H1 (cell line): ENCODE measurements at regions not wholly inside any gene's neighbourhood (a gene's known extent, or its start where the extent isn't known, plus 50 kb on each side); places are given as distances from the start of the nearest gene placed in this dataset.

Experiments
- CTCF ChIA-PET: fragments of 300-600 bp; sonication (Branson Sonifier 250); formaldehyde crosslinking; loops from one replicate; lab custom pipeline; 2021; ENCODE audit not compliant: partially characterized antibody; lab: Charles Lee
- POLR2A ChIA-PET: fragments of 300-600 bp; sonication (Branson Sonifier 250); formaldehyde crosslinking; loops from one replicate; lab custom pipeline; 2021; ENCODE audit warnings: inconsistent platforms; ENCODE audit not compliant: partially characterized antibody; lab: Charles Lee
- DNase-seq, 2 experiments: peaks; one replicate each; pipeline versions ENCODE4 v3.0.0 to v3.0.0-alpha.2; 2010 to 2022; ENCODE audit warnings: low spot score in 2 of 2, low read depth in 1 of 2, mixed read lengths in 1 of 2
- FAIRE-seq: peaks from 2 replicates; lab custom pipeline; 2011; peaks lifted over from hg19 to GRCh38; lab: Jason Lieb, UNC
- H2AFZ ChIP-seq: 2 replicates; pipeline ENCODE4 v1.8.1; 2012; ENCODE audit warnings: low read length, inconsistent platforms
- H2AK5ac ChIP-seq: 2 replicates; pipeline ENCODE4 v1.6.1; 2013; ENCODE audit warnings: low read depth, low read length
- H2BK120ac ChIP-seq: replicated peaks from 2 replicates; pipeline ENCODE3; 2013; ENCODE audit warnings: low read depth, low read length, inconsistent platforms
- H2BK12ac ChIP-seq: 2 replicates; pipeline ENCODE4 v1.6.1; 2013; ENCODE audit warnings: low read depth, low read length
- H2BK15ac ChIP-seq: 2 replicates; pipeline ENCODE4 v1.6.1; 2013; ENCODE audit warnings: low read length
- H2BK20ac ChIP-seq: 2 replicates; pipeline ENCODE4 v1.6.1; 2013; ENCODE audit warnings: low read length
- H2BK5ac ChIP-seq: 2 replicates; pipeline ENCODE4 v1.6.1; 2013; ENCODE audit warnings: low read depth, low read length
- H3K14ac ChIP-seq: 2 replicates; pipeline ENCODE4 v1.6.1; 2013; ENCODE audit warnings: inconsistent platforms; ENCODE audit not compliant: insufficient read length
- H3K18ac ChIP-seq: 2 replicates; pipeline ENCODE4 v1.6.1; 2013; ENCODE audit warnings: low read length; ENCODE audit errors: extremely low read depth
- H3K23ac ChIP-seq: 2 replicates; pipeline ENCODE4 v1.6.1; 2013; ENCODE audit warnings: inconsistent platforms; ENCODE audit not compliant: insufficient read length
- H3K23me2 ChIP-seq: 2 replicates; pipeline ENCODE4 v1.6.1; 2013; ENCODE audit warnings: low read depth, low read length
- H3K27ac ChIP-seq: 2 replicates; pipeline ENCODE4 v1.6.1; 2011; ENCODE audit warnings: low read depth, low read length, inconsistent platforms
- H3K27me3 ChIP-seq, 4 experiments: replicated peaks in 1 of 4; 1 replicate in 1 of 4; 2 replicates in 3 of 4; pipeline versions ENCODE4 v1.6.1 to v1.8.1; 2011 to 2013; ENCODE audit warnings: low read length in 3 of 4, mild to moderate bottlenecking in 3 of 4, inconsistent platforms in 2 of 4, mixed read lengths in 2 of 4, moderate library complexity in 1 of 4; ENCODE audit not compliant: control insufficient read depth in 3 of 4, insufficient read depth in 3 of 4; ENCODE audit errors: extremely low read depth in 1 of 4
- H3K36me3 ChIP-seq, 4 experiments: 2 replicates each; pipeline versions ENCODE4 v1.6.1 to v1.8.1; 2011 to 2013; ENCODE audit warnings: mild to moderate bottlenecking in 4 of 4, low read length in 3 of 4, moderate library complexity in 2 of 4, control low read depth in 1 of 4, inconsistent platforms in 1 of 4; ENCODE audit not compliant: insufficient read depth in 4 of 4, control insufficient read depth in 2 of 4
- H3K4ac ChIP-seq: replicated peaks from 2 replicates; pipeline ENCODE3; 2013; ENCODE audit warnings: low read length, low read depth, mixed read lengths, inconsistent platforms; ENCODE audit not compliant: insufficient read length
- H3K4me1 ChIP-seq, 4 experiments: replicated peaks in 1 of 4; 1 replicate in 1 of 4; 2 replicates in 3 of 4; pipeline versions ENCODE4 v1.6.1 to v1.8.1; 2011 to 2013; ENCODE audit warnings: low read length in 3 of 4, inconsistent platforms in 2 of 4, mixed read lengths in 1 of 4; ENCODE audit not compliant: insufficient read depth in 4 of 4, control insufficient read depth in 3 of 4
- H3K4me2 ChIP-seq, 2 experiments: 2 replicates each; pipeline versions ENCODE4 v1.6.1 to v1.8.1; 2011 to 2013; ENCODE audit warnings: low read depth in 2 of 2, low read length in 2 of 2, control low read depth in 1 of 2, inconsistent platforms in 1 of 2, mild to moderate bottlenecking in 1 of 2; ENCODE audit not compliant: insufficient read depth in 1 of 2
- H3K4me3 ChIP-seq, 4 experiments: fragments of 200-600, 300-600 bp in 1 of 4; sonication (generic), shearing (Covaris generic), sonication (Bioruptor Twin) in 1 of 4; 2 replicates each; pipeline versions ENCODE4 v1.5.1 to v1.8.1; 2011 to 2016; ENCODE audit warnings: low read length in 4 of 4, low read depth in 3 of 4, control low read depth in 2 of 4, inconsistent platforms in 2 of 4, mild to moderate bottlenecking in 2 of 4, mixed read lengths in 1 of 4, moderate library complexity in 1 of 4; ENCODE audit not compliant: insufficient read depth in 2 of 4; ENCODE audit errors: extremely low read depth in 1 of 4
- H3K56ac ChIP-seq: replicated peaks from 2 replicates; pipeline ENCODE3; 2013; ENCODE audit warnings: low read depth, mild to moderate bottlenecking, mixed read lengths, low read length, inconsistent platforms; ENCODE audit not compliant: insufficient read length
- H3K79me1 ChIP-seq: 2 replicates; pipeline ENCODE4 v1.6.1; 2013; ENCODE audit warnings: low read depth, low read length, control low read depth
- H3K79me2 ChIP-seq, 2 experiments: 2 replicates each; pipeline versions ENCODE4 v1.6.1 to v1.8.1; 2012 to 2013; ENCODE audit warnings: low read length in 2 of 2, mild to moderate bottlenecking in 2 of 2, inconsistent platforms in 1 of 2; ENCODE audit not compliant: insufficient read depth in 2 of 2, control insufficient read depth in 1 of 2
- H3K9ac ChIP-seq, 4 experiments: replicated peaks in 1 of 4; 1 replicate in 1 of 4; 2 replicates in 3 of 4; pipeline versions ENCODE4 v1.6.1 to v1.8.1; 2011 to 2013; ENCODE audit warnings: low read depth in 3 of 4, low read length in 3 of 4, control low read depth in 2 of 4, mild to moderate bottlenecking in 2 of 4, moderate library complexity in 2 of 4, inconsistent platforms in 1 of 4; ENCODE audit errors: extremely low read depth in 1 of 4
- H3K9me3 ChIP-seq, 2 experiments: 2 replicates each; pipeline versions ENCODE4 v1.6.1 to v1.8.1; 2012 to 2013; ENCODE audit warnings: mild to moderate bottlenecking in 2 of 2, moderate library complexity in 2 of 2, control low read depth in 1 of 2, inconsistent platforms in 1 of 2, low read depth in 1 of 2, low read length in 1 of 2, mixed read lengths in 1 of 2; ENCODE audit not compliant: insufficient read depth in 2 of 2
- H4K20me1 ChIP-seq, 2 experiments: replicated peaks in 1 of 2; 2 replicates each; pipeline versions ENCODE3 to v1.8.1; 2011 to 2013; ENCODE audit warnings: inconsistent platforms in 2 of 2, low read length in 2 of 2, mild to moderate bottlenecking in 1 of 2; ENCODE audit not compliant: insufficient read depth in 2 of 2, control insufficient read depth in 1 of 2
- H4K5ac ChIP-seq: 2 replicates; pipeline ENCODE4 v1.6.1; 2013; ENCODE audit warnings: low read length, low read depth, mixed read lengths, inconsistent platforms; ENCODE audit not compliant: insufficient read length
- H4K8ac ChIP-seq: 2 replicates; pipeline ENCODE4 v1.8.0; 2013; ENCODE audit warnings: mild to moderate bottlenecking, moderate library complexity, low read length, inconsistent platforms; ENCODE audit not compliant: insufficient read depth; ENCODE audit errors: extremely low read depth
- H4K91ac ChIP-seq: replicated peaks from 2 replicates; pipeline ENCODE3; 2013; ENCODE audit warnings: low read length, mixed read lengths, inconsistent platforms; ENCODE audit not compliant: insufficient read length
- ATF3 ChIP-seq: IDR thresholded peaks from 2 replicates; pipeline ENCODE4 v1.6.1; 2011; ENCODE audit warnings: low read depth, mild to moderate bottlenecking, low read length; ENCODE audit not compliant: insufficient read depth
- CBX5 ChIP-seq: fragments of 300-800, 300-1000 bp; sonication (generic); IDR thresholded peaks from 2 replicates; pipeline ENCODE4 v1.7.1; 2016; ENCODE audit warnings: antibody characterized with exemption, low read length, low read depth
- CEBPB ChIP-seq: IDR thresholded peaks from 2 replicates; pipeline ENCODE4 v1.6.1; 2012; ENCODE audit warnings: low read depth, low read length
- CHD1 ChIP-seq: IDR thresholded peaks from 2 replicates; pipeline ENCODE4 v1.6.1; 2012; ENCODE audit warnings: low read depth, low read length, improper control_type of control experiment
- JUND ChIP-seq: IDR thresholded peaks from 2 replicates; pipeline ENCODE4 v1.6.1; 2011; ENCODE audit warnings: mild to moderate bottlenecking, improper control_type of control experiment, low read length
- MAFK ChIP-seq: IDR thresholded peaks from 2 replicates; pipeline ENCODE4 v1.6.1; 2012; ENCODE audit warnings: low read depth, mild to moderate bottlenecking, improper control_type of control experiment, low read length
- NRF1 ChIP-seq: IDR thresholded peaks from 2 replicates; pipeline ENCODE4 v1.6.1; 2011; ENCODE audit warnings: mild to moderate bottlenecking, low read depth, low read length, improper control_type of control experiment
- POLR2A ChIP-seq, 2 experiments: IDR thresholded peaks; 1 replicate in 1 of 2; 2 replicates in 1 of 2; pipeline ENCODE4 v1.6.1; 2011; ENCODE audit warnings: low read depth in 2 of 2, low read length in 2 of 2, mild to moderate bottlenecking in 2 of 2; ENCODE audit errors: control extremely low read depth in 1 of 2
- POU5F1 ChIP-seq: IDR thresholded peaks from 2 replicates; pipeline ENCODE4 v1.6.1; 2011; ENCODE audit warnings: low read depth, mild to moderate bottlenecking, low read length, moderate library complexity
- RFX5 ChIP-seq: IDR thresholded peaks from 2 replicates; pipeline ENCODE4 v1.6.1; 2011; ENCODE audit warnings: low read depth, low read length, improper control_type of control experiment, borderline replicate concordance
- SAP30 ChIP-seq: fragments of 300-600 bp; sonication (generic); IDR thresholded peaks from 2 replicates; pipeline ENCODE4 v1.7.1; 2012; ENCODE audit warnings: low read length, moderate library complexity, mild to moderate bottlenecking, inconsistent platforms; ENCODE audit not compliant: insufficient read depth, insufficient replicate concordance
- SP1 ChIP-seq: IDR thresholded peaks from 2 replicates; pipeline ENCODE4 v1.6.1; 2011; ENCODE audit warnings: low read depth, low read length
- SP2 ChIP-seq: IDR thresholded peaks from 2 replicates; pipeline ENCODE4 v1.6.1; 2012; ENCODE audit warnings: mild to moderate bottlenecking, low read length, inconsistent platforms
- TBP ChIP-seq: IDR thresholded peaks from 2 replicates; pipeline ENCODE4 v1.6.1; 2011; ENCODE audit warnings: low read depth, low read length, improper control_type of control experiment
- TCF12 ChIP-seq: IDR thresholded peaks from 2 replicates; pipeline ENCODE4 v1.6.1; 2011; ENCODE audit warnings: low read depth, mild to moderate bottlenecking, low read length
- whole genome bisulfite sequencing, 2 experiments: shearing (Covaris generic) in 1 of 2; methylation state at CpG; one replicate each; pipeline versions ENCODE4 v1.1.6 to v1.1.7; 2013 to 2015; ENCODE audit warnings: low lambda C conversion rate in 2 of 2, mixed read lengths in 2 of 2, inconsistent platforms in 1 of 2, low coverage in 1 of 2, missing lambda C conversion rate in 1 of 2; ENCODE audit not compliant: insufficient replicate concordance in 2 of 2, insufficient coverage in 1 of 2, insufficient read length in 1 of 2; ENCODE audit errors: extremely low coverage in 1 of 2, missing lambda C conversion rate in 1 of 2; 5-methylcytosine and 5-hydroxymethylcytosine counted together

DNA sequence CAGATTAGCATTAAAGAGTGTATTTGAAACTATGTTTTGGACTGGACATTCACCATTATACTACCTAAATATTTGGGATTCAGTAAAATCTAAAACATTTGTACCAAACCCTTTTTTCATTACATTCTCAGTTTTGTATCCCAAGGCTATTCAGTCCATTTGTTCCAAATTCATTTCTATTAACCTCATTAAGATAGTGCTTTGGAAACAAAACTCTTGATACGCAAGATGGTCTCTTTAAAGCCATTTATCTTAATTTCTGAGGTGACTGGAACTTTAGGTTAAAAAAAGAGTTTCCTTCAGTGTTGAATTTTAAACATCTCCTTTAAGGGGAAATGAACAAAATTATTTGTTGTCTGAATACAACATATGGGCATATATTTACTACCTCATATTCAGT lies 702.5 kb upstream of the GRAMD2B start:
- H3K4me1 ChIP-seq = peaks cover 0 to 5% (median 2%) of the 10 kb centered on the region in 4 experiments; a peak in 1 of 7 replicates
- no peaks in the 10 kb centered on the region for H3K27me3 ChIP-seq
- no peaks in the 10 kb centered on the region for H4K20me1 ChIP-seq
- CTCF ChIA-PET = no interaction called here
- H3K9ac ChIP-seq = no peak overlapping the region
- H4K91ac ChIP-seq = no peak overlapping the region
- no peak overlapping the region for H3K27ac ChIP-seq
- H3K36me3 ChIP-seq = no peaks in the 10 kb centered on the region
- no peaks in the 10 kb centered on the region for H3K79me1 ChIP-seq
- no peaks in the 10 kb centered on the region for H3K9me3 ChIP-seq
- POLR2A ChIA-PET = no interaction called here
- H3K79me2 ChIP-seq = no peaks in the 10 kb centered on the region
- H3K23ac ChIP-seq = no peak overlapping the region
- no peak overlapping the region for H2AFZ ChIP-seq
- H2BK20ac ChIP-seq = no peak overlapping the region
- no peak for TF ChIP-seq SP2
- TF ChIP-seq POLR2A (IDR thresholded peaks at IDR 0.05; ENCODE audit: control extremely low read depth in 1 of 2, low read depth in 2 of 2, low read length in 2 of 2) = no peak
- no peak for TF ChIP-seq JUND
- TF ChIP-seq TCF12 = no peak
- TF ChIP-seq MAFK = no peak
- TF ChIP-seq CEBPB = no peak
- no peak for TF ChIP-seq ATF3
- no peak for TF ChIP-seq CBX5
- no peak for TF ChIP-seq TBP
- no peak for TF ChIP-seq NRF1
- TF ChIP-seq SAP30 = no peak
- no peak for TF ChIP-seq SP1
- no peak for TF ChIP-seq RFX5
- no peak for TF ChIP-seq POU5F1
- TF ChIP-seq CHD1 = no peak
- H2BK12ac ChIP-seq = no peak overlapping the region
- H3K4me3 ChIP-seq = no peak overlapping the region
- H3K4ac ChIP-seq = no peak overlapping the region
- no peak overlapping the region for H2BK120ac ChIP-seq
- H3K4me2 ChIP-seq = no peak overlapping the region
- DNase-seq = no peak
- H2AK5ac ChIP-seq = no peak overlapping the region
- no peak overlapping the region for H2BK5ac ChIP-seq
- no peak overlapping the region for H3K18ac ChIP-seq
- 90% methylated on average over 1 of the region's 1 CpG; no CpG with 5 or more reads in 1 of the 2 experiments for WGBS, 2 experiments
- no peak overlapping the region for H2BK15ac ChIP-seq
- no peak for FAIRE-seq
- no peak overlapping the region for H3K14ac ChIP-seq
- no peaks in the 10 kb centered on the region for H3K23me2 ChIP-seq
- no peak overlapping the region for H4K8ac ChIP-seq
- H3K56ac ChIP-seq = no peak overlapping the region
- no peak overlapping the region for H4K5ac ChIP-seq
